ENCODE measurements at regions not wholly inside any gene's neighbourhood (a gene's known extent, or its start where the extent isn't known, plus 50 kb on each side); places are given as distances from the start of the nearest gene placed in this dataset.

DNA sequence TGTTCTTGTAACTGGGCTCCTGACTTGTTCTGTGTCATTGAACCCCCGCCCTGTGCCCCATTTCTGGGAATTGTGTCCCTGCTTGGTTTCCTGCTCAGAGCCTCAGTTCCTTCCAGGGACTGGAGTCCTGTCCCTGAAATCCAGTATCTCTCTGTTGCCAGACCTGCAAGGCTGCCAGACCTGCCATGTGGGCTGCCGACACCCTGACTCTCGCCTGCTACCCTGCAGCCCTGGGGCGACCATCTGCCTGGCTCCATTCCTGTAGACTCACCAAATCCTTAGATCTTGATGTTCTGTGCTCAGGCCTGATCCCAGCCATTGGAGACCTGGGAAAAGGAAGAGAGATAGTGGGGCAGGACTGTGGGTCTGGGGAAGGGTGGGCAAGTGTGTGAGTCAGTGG lies 383.3 kb upstream of the PROX1 start:
- Histone ChIP-seq H3K4me3 (no peak overlapping the region), H3K9me3 (no peaks in the 10 kb centered on the region), H3K27me3 (replicated peaks in 1 of 7) (no peaks in the 10 kb centered on the region), H3K27ac (no peak overlapping the region), H3K4me1 (peaks cover 0 to 7% (median 0%) of the 10 kb centered on the region in 6 donors), H3K36me3 (no peaks in the 10 kb centered on the region)
- no peak for DNase-seq
- WGBS, 5 donors = 43 to 66% (median 60%) methylated on average over 4 of the region's 4 CpGs
- intact Hi-C loops (cut with DNase I; ENCODE audit: low total_unique reads) = no loop called here
- TF ChIP-seq POLR2A (IDR thresholded peaks at IDR 0.05) (no peak), POLR2AphosphoS5 (IDR thresholded peaks at IDR 0.05) (peak in 1 of 3 donors; percentile 18)
- TF ChIP-seq, protein P1, sequence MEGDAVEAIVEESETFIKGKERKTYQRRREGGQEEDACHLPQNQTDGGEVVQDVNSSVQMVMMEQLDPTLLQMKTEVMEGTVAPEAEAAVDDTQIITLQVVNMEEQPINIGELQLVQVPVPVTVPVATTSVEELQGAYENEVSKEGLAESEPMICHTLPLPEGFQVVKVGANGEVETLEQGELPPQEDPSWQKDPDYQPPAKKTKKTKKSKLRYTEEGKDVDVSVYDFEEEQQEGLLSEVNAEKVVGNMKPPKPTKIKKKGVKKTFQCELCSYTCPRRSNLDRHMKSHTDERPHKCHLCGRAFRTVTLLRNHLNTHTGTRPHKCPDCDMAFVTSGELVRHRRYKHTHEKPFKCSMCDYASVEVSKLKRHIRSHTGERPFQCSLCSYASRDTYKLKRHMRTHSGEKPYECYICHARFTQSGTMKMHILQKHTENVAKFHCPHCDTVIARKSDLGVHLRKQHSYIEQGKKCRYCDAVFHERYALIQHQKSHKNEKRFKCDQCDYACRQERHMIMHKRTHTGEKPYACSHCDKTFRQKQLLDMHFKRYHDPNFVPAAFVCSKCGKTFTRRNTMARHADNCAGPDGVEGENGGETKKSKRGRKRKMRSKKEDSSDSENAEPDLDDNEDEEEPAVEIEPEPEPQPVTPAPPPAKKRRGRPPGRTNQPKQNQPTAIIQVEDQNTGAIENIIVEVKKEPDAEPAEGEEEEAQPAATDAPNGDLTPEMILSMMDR (IDR thresholded peaks at IDR 0.05 in 8 of 11, conservative IDR thresholded peaks at IDR 0.05 in 3 of 11) = no peak

- no peaks in the 10 kb centered on the region for H3K36me3 ChIP-seq
- DNase-seq = no peak
- no peaks in the 10 kb centered on the region for H3K9me3 ChIP-seq
- H3K27me3 ChIP-seq (replicated peaks in 1 of 7) = no peaks in the 10 kb centered on the region
- peaks cover 0 to 7% (median 0%) of the 10 kb centered on the region in 6 donors for H3K4me1 ChIP-seq
- no peak overlapping the region for H3K4me3 ChIP-seq
- TF ChIP-seq, protein P1 (IDR thresholded peaks at IDR 0.05 in 8 of 11, conservative IDR thresholded peaks at IDR 0.05 in 3 of 11) = no peak
- TF ChIP-seq POLR2A (IDR thresholded peaks at IDR 0.05) = no peak
- no peak for TF ChIP-seq POLR2AphosphoS5 (IDR thresholded peaks at IDR 0.05)
- 56 to 65% (median 58%) methylated on average over 9 of the region's 9 CpGs for WGBS, 5 donors
- intact Hi-C loops (cut with DNase I; ENCODE audit: low total_unique reads) = no loop called here
- H3K27ac ChIP-seq = no peak overlapping the region
These were observed 382.0 kb upstream of the PROX1 start for GRCh38 chr1:213605732-213606131.

DNA sequence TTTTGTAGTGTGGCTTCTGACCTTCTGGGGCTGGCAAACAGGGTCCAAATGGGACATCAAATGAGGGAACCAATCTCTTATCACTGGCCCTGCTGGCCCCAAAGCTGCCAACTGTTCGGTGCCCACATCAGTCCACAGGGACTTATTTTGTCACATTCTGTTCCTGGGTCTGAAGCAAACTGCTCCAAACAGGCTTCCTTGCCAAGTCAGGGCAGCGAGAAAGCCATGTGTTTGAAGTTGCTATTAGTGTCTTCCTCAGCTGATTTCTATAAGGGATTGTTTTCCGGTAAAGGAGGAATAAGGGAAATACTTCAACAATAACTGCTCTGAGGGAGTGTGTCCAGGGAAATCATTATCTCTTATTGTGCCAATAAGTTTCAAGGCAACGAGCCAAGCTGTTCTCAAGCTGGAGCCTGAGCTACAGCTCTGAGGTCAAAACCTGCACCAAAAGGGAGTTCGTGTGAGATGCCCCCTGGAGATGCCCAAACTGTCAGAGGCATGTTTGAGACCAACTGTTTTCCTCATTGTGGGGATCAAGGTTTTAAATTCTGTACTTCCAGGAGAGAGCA lies 381.4 kb upstream of the PROX1 start:
- WGBS, 5 donors = 48 to 72% (median 53%) methylated on average over 5 of the region's 5 CpGs
- intact Hi-C loops (cut with DNase I; ENCODE audit: low total_unique reads) = no loop called here
- peaks cover 0 to 7% (median 0%) of the 10 kb centered on the region in 6 donors for H3K4me1 ChIP-seq
- no peaks in the 10 kb centered on the region for H3K9me3 ChIP-seq
- no peak overlapping the region for H3K4me3 ChIP-seq
- no peak overlapping the region for H3K27ac ChIP-seq
- no peaks in the 10 kb centered on the region for H3K27me3 ChIP-seq (replicated peaks in 1 of 7)
- no peak for DNase-seq
- no peaks in the 10 kb centered on the region for H3K36me3 ChIP-seq
- TF ChIP-seq, protein P1 (IDR thresholded peaks at IDR 0.05 in 8 of 11, conservative IDR thresholded peaks at IDR 0.05 in 3 of 11) = no peak
- TF ChIP-seq POLR2A (IDR thresholded peaks at IDR 0.05) (no peak), POLR2AphosphoS5 (IDR thresholded peaks at IDR 0.05) (no peak)

DNA sequence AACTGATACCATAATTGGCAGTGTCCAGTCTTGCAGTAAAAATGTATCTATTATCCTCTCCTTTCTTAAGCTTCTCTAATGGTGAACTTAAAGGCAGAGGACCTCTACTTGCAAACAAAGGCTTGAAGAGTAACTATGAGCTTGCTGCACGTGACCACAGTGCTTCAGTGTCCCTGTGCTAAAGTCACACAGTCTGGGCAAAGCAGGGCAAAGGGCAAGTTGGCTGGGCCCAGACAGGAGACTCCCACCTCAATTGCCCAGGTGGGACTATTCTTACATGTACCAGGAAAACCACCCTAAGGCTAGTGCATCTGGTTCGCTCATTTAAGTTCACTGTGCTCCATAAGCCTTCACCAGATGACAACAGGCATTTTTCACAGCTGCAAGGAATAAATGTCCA lies 374.2 kb upstream of the PROX1 start:
- DNase-seq = no peak
- intact Hi-C loops (cut with DNase I; ENCODE audit: low total_unique reads) = no loop called here
- H3K4me1 ChIP-seq = peaks cover 0 to 18% (median 0%) of the 10 kb centered on the region in 6 donors
- H3K4me3 ChIP-seq = no peak overlapping the region
- no peak overlapping the region for H3K27ac ChIP-seq
- no peaks in the 10 kb centered on the region for H3K9me3 ChIP-seq
- 69 to 90% (median 79%) methylated on average over 2 of the region's 2 CpGs for WGBS, 5 donors
- no peaks in the 10 kb centered on the region for H3K36me3 ChIP-seq
- TF ChIP-seq POLR2A (IDR thresholded peaks at IDR 0.05) = no peak
- peaks cover 0 to 17% (median 0%) of the 10 kb centered on the region in 7 donors for H3K27me3 ChIP-seq (replicated peaks in 1 of 7)
